HepG2 (cell line): ENCODE measurements at regions not wholly inside any gene's neighbourhood (a gene's known extent, or its start where the extent isn't known, plus 50 kb on each side); places are given as distances from the start of the nearest gene placed in this dataset.
A peak's percentile ranks its signal among the peaks of the same experiment; 100 is the strongest.

Experiments used
- AGO2 ChIP-seq: fragments of 200-400 bp; formaldehyde crosslinking; optimal IDR thresholded peaks from 2 replicates; pipeline ENCODE3; 2017; ENCODE audit warnings: mild to moderate bottlenecking, low read depth, low read length, moderate library complexity
- BCL6 ChIP-seq: IDR thresholded peaks from 2 replicates; pipeline ENCODE4 v1.6.1; 2016; ENCODE audit warnings: missing genetic modification reagents, missing compliant biosample characterization
- BRD4 ChIP-seq: sonication (generic); formaldehyde crosslinking; IDR thresholded peaks from 2 replicates; pipeline ENCODE4 v1.4.0; 2020; ENCODE audit warnings: missing genetic modification reagents
- CBFB ChIP-seq: sonication (generic); formaldehyde crosslinking; IDR thresholded peaks from 2 replicates; pipeline ENCODE4 v1.4.0; 2020; ENCODE audit warnings: missing genetic modification reagents
- CENPX ChIP-seq: sonication (generic); formaldehyde crosslinking; IDR thresholded peaks from 2 replicates; pipeline ENCODE4 v1.9.0; 2021; ENCODE audit warnings: mild to moderate bottlenecking, missing genetic modification reagents, moderate library complexity
- CHD4 ChIP-seq: fragments of 200-600 bp; sonication (generic); IDR thresholded peaks from 2 replicates; pipeline ENCODE4 v1.7.0; 2017; ENCODE audit warnings: mild to moderate bottlenecking, low read length, borderline replicate concordance
- IKZF1 ChIP-seq: fragments of 450-650 bp; IDR thresholded peaks from 2 replicates; pipeline ENCODE4 v1.7.1; 2016
- ISL2 ChIP-seq: sonication (generic); formaldehyde crosslinking; IDR thresholded peaks from 2 replicates; pipeline ENCODE4 v1.5.0; 2020; ENCODE audit warnings: missing genetic modification reagents
- MAFF ChIP-seq: IDR thresholded peaks from 2 replicates; pipeline ENCODE4 v1.6.1; 2011; ENCODE audit warnings: low read depth, low read length, improper control_type of control experiment
- MAFK ChIP-seq, 2 experiments: IDR thresholded peaks in 1 of 2; conservative IDR thresholded peaks in 1 of 2; 2 replicates each; pipeline ENCODE4 v1.6.1; 2011; ENCODE audit warnings: improper control_type of control experiment in 2 of 2, low read length in 2 of 2
- NFIC ChIP-seq: IDR thresholded peaks from 2 replicates; pipeline ENCODE4 v1.6.1; 2012; ENCODE audit warnings: mild to moderate bottlenecking, low read length, inconsistent platforms
- PCBP2 ChIP-seq: fragments of 200-400 bp; formaldehyde crosslinking; optimal IDR thresholded peaks from 2 replicates; pipeline ENCODE3; 2018; ENCODE audit warnings: low read length, low read depth; ENCODE audit not compliant: poor library complexity, severe bottlenecking
- RARG ChIP-seq: sonication (generic); formaldehyde crosslinking; IDR thresholded peaks from 2 replicates; pipeline ENCODE4 v1.4.0; 2020; ENCODE audit warnings: low read depth, mild to moderate bottlenecking, missing genetic modification reagents
- SKI ChIP-seq: fragments of 450-650 bp; IDR thresholded peaks from one replicate; pipeline ENCODE4 v1.6.1; 2018; ENCODE audit warnings: mild to moderate bottlenecking; ENCODE audit not compliant: partially characterized antibody
- SNAI1 ChIP-seq: sonication (generic); formaldehyde crosslinking; IDR thresholded peaks from 2 replicates; pipeline ENCODE4 v1.5.0; 2020; ENCODE audit warnings: mild to moderate bottlenecking, missing genetic modification reagents, borderline replicate concordance
- STAG1 ChIP-seq: sonication (generic); formaldehyde crosslinking; IDR thresholded peaks from 2 replicates; pipeline ENCODE4 v1.4.0; 2020; ENCODE audit warnings: missing genetic modification reagents
- TCF12 ChIP-seq, 2 experiments: fragments of 450-650 bp in 1 of 2; sonication (generic) in 1 of 2; formaldehyde crosslinking in 1 of 2; IDR thresholded peaks; 2 replicates each; pipeline versions ENCODE4 v1.6.1 to v1.8.0; 2017 to 2022; ENCODE audit warnings: antibody characterized with exemption in 1 of 2, mild to moderate bottlenecking in 1 of 2, missing genetic modification reagents in 1 of 2, moderate library complexity in 1 of 2
- THYN1 ChIP-seq: sonication (generic); formaldehyde crosslinking; IDR thresholded peaks from 2 replicates; pipeline ENCODE4 v1.8.1; 2023; ENCODE audit warnings: low read depth, mild to moderate bottlenecking, moderate library complexity, missing genetic modification reagents, borderline replicate concordance
- TMF1 ChIP-seq: sonication (generic); formaldehyde crosslinking; IDR thresholded peaks from 2 replicates; pipeline ENCODE4 v1.8.1; 2022; ENCODE audit warnings: low read depth, missing genetic modification reagents
- ZIK1 ChIP-seq: sonication (generic); formaldehyde crosslinking; IDR thresholded peaks from 2 replicates; pipeline ENCODE4 v1.5.0; 2020; ENCODE audit warnings: mild to moderate bottlenecking, low read depth, missing genetic modification reagents, borderline replicate concordance
- ZKSCAN5 ChIP-seq: sonication (generic); formaldehyde crosslinking; IDR thresholded peaks from 2 replicates; pipeline ENCODE4 v1.5.1; 2020; ENCODE audit warnings: mild to moderate bottlenecking, missing genetic modification reagents
- ZNF207 ChIP-seq: fragments of 450-650 bp; IDR thresholded peaks from 2 replicates; pipeline ENCODE4 v1.6.1; 2016; ENCODE audit warnings: antibody characterized with exemption, borderline replicate concordance
- ZNF30 ChIP-seq: sonication (generic); formaldehyde crosslinking; IDR thresholded peaks from 2 replicates; pipeline ENCODE4 v1.5.0; 2020; ENCODE audit warnings: mild to moderate bottlenecking, missing genetic modification reagents
- ZNF317 ChIP-seq: sonication (generic); formaldehyde crosslinking; IDR thresholded peaks from 2 replicates; pipeline ENCODE4 v1.5.0; 2020; ENCODE audit warnings: mild to moderate bottlenecking, missing genetic modification reagents
- ZNF792 ChIP-seq: IDR thresholded peaks from 2 replicates; pipeline ENCODE4 v1.6.1; 2016
- TF ChIP-seq, protein P1 (sequence below): sonication (generic); formaldehyde crosslinking; IDR thresholded peaks from 2 replicates; pipeline ENCODE4 v1.5.1; 2020; ENCODE audit warnings: mild to moderate bottlenecking, missing genetic modification reagents, borderline replicate concordance
- TF ChIP-seq, protein P2 (sequence below): sonication (generic); formaldehyde crosslinking; IDR thresholded peaks from 2 replicates; pipeline ENCODE4 v1.9.0; 2021; ENCODE audit warnings: missing genetic modification reagents, borderline replicate concordance
- TF ChIP-seq, protein P3 (sequence below): sonication (generic); formaldehyde crosslinking; conservative IDR thresholded peaks from 2 replicates; pipeline ENCODE4 v1.4.0; 2020; ENCODE audit warnings: mild to moderate bottlenecking, missing genetic modification reagents, moderate library complexity

DNA sequence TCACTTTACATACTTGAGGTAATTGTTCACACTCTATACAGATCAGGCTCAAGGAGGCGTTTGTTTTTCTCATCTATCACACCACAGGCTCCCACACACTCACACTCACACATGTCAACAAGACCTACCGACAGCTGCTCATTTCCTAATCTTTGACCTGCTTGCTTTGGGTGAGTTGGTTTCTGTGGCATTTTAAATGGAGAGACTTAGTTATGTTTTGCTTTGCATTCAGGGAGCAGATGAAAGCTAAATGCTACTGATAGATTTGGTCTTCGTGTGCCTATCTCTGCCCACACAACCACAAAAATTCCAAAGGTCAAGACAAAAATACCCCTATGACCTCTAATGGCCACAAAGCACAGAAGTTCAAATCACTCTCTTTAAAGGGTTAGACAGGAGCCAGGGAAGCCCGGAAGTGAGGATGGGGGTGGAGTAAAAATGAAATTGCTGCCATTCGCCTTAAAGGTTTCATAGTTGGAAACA, 203.5 kb upstream of the G2E3 start (continued):
- TF ChIP-seq, protein P1, sequence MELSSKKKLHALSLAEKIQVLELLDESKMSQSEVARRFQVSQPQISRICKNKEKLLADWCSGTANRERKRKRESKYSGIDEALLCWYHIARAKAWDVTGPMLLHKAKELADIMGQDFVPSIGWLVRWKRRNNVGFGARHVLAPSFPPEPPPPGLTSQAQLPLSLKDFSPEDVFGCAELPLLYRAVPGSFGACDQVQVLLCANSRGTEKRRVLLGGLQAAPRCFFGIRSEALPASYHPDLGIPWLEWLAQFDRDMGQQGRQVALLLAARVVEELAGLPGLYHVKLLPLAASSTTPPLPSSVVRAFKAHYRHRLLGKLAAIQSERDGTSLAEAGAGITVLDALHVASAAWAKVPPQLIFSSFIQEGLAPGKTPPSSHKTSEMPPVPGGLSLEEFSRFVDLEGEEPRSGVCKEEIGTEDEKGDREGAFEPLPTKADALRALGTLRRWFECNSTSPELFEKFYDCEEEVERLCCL (CRISPR knock-in tag), result no peak
- TF ChIP-seq STAG1 (CRISPR knock-in tag) (no peak), THYN1 (CRISPR knock-in tag) (no peak), ZNF207 (no peak), RARG (no peak), ZNF317 (CRISPR knock-in tag) (no peak), MAFK (conservative IDR thresholded peaks at IDR 0.05 in 1 of 2, IDR thresholded peaks at IDR 0.05 in 1 of 2; ENCODE audit: low read length in 2 of 2) (no peak), ZNF792 (CRISPR knock-in tag) (no peak), CENPX (CRISPR knock-in tag) (no peak), ZIK1 (CRISPR knock-in tag) (no peak), CBFB (CRISPR knock-in tag) (peak; percentile 99), MAFF (no peak), PCBP2 (no peak), ZKSCAN5 (no peak), TCF12 (IDR thresholded peaks at IDR 0.05) (no peak), TCF12 (CRISPR knock-in tag; IDR thresholded peaks at IDR 0.05) (no peak), BCL6 (no peak), NFIC (peak; percentile 63; the same call in 1 of the 2 replicates), CHD4 (no peak), AGO2 (no peak), TMF1 (CRISPR knock-in tag) (no peak), SNAI1 (CRISPR knock-in tag) (no peak), IKZF1 (no peak), ZNF30 (CRISPR knock-in tag) (no peak), ISL2 (CRISPR knock-in tag) (peak; percentile 76), BRD4 (no peak), SKI (no peak)
- TF ChIP-seq, protein P2, sequence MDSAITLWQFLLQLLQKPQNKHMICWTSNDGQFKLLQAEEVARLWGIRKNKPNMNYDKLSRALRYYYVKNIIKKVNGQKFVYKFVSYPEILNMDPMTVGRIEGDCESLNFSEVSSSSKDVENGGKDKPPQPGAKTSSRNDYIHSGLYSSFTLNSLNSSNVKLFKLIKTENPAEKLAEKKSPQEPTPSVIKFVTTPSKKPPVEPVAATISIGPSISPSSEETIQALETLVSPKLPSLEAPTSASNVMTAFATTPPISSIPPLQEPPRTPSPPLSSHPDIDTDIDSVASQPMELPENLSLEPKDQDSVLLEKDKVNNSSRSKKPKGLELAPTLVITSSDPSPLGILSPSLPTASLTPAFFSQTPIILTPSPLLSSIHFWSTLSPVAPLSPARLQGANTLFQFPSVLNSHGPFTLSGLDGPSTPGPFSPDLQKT (CRISPR knock-in tag), result no peak
- TF ChIP-seq, protein P3, sequence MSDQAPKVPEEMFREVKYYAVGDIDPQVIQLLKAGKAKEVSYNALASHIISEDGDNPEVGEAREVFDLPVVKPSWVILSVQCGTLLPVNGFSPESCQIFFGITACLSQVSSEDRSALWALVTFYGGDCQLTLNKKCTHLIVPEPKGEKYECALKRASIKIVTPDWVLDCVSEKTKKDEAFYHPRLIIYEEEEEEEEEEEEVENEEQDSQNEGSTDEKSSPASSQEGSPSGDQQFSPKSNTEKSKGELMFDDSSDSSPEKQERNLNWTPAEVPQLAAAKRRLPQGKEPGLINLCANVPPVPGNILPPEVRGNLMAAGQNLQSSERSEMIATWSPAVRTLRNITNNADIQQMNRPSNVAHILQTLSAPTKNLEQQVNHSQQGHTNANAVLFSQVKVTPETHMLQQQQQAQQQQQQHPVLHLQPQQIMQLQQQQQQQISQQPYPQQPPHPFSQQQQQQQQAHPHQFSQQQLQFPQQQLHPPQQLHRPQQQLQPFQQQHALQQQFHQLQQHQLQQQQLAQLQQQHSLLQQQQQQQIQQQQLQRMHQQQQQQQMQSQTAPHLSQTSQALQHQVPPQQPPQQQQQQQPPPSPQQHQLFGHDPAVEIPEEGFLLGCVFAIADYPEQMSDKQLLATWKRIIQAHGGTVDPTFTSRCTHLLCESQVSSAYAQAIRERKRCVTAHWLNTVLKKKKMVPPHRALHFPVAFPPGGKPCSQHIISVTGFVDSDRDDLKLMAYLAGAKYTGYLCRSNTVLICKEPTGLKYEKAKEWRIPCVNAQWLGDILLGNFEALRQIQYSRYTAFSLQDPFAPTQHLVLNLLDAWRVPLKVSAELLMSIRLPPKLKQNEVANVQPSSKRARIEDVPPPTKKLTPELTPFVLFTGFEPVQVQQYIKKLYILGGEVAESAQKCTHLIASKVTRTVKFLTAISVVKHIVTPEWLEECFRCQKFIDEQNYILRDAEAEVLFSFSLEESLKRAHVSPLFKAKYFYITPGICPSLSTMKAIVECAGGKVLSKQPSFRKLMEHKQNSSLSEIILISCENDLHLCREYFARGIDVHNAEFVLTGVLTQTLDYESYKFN (CRISPR knock-in tag), result peak; percentile 23; the same call in 1 of the 2 replicates
